ENCODE measurements at regions not wholly inside any gene's neighbourhood (a gene's known extent, or its start where the extent isn't known, plus 50 kb on each side); places are given as distances from the start of the nearest gene placed in this dataset.

- TF ChIP-seq CTCF (IDR thresholded peaks at IDR 0.05 in 4 of 5, conservative IDR thresholded peaks at IDR 0.05 in 1 of 5) (no peak), POLR2A (IDR thresholded peaks at IDR 0.05) (no peak)
Measured at GRCh38 chr5:124976086-124976485, 229.6 kb upstream of the ZNF608 start.

Data from gastrocnemius medialis (tissue), 4 donors.